Mesendoderm (in vitro differentiated cells): ENCODE measurements at regions not wholly inside any gene's neighbourhood (a gene's known extent, or its start where the extent isn't known, plus 50 kb on each side); places are given as distances from the start of the nearest gene placed in this dataset.

Source experiments
- DNase-seq: peaks from one replicate; pipeline ENCODE4 v3.0.0; 2013
- H2AK5ac ChIP-seq: 2 replicates; pipeline ENCODE4 v1.6.1; 2013; ENCODE audit warnings: low read length, inconsistent platforms
- H2BK120ac ChIP-seq: 2 replicates; pipeline ENCODE4 v1.6.1; 2013; ENCODE audit warnings: low read depth, mild to moderate bottlenecking, low read length, moderate library complexity, mixed read lengths
- H2BK15ac ChIP-seq: replicated peaks from 2 replicates; pipeline ENCODE4 v1.6.1; 2013; ENCODE audit warnings: low read depth, mild to moderate bottlenecking, moderate library complexity
- H2BK5ac ChIP-seq: 2 replicates; pipeline ENCODE4 v1.6.1; 2013; ENCODE audit warnings: low read length, inconsistent platforms
- H3K18ac ChIP-seq: 2 replicates; pipeline ENCODE4 v1.6.1; 2013; ENCODE audit warnings: mild to moderate bottlenecking, low read length, mixed read lengths
- H3K23ac ChIP-seq: one replicate; pipeline ENCODE4 v1.6.1; 2013; ENCODE audit warnings: low read length
- H3K27ac ChIP-seq: 2 replicates; pipeline ENCODE4 v1.5.1; 2013; ENCODE audit warnings: low read depth, mild to moderate bottlenecking, inconsistent platforms, low read length, moderate library complexity
- H3K27me3 ChIP-seq: 2 replicates; pipeline ENCODE4 v1.6.1; 2013; ENCODE audit warnings: low read length, control low read depth, mild to moderate bottlenecking, inconsistent platforms; ENCODE audit not compliant: insufficient read depth, poor library complexity
- H3K36me3 ChIP-seq: 2 replicates; pipeline ENCODE4 v1.6.1; 2013; ENCODE audit warnings: low read length, inconsistent platforms; ENCODE audit not compliant: control insufficient read depth, insufficient read depth
- H3K4ac ChIP-seq: one replicate; pipeline ENCODE4 v1.6.1; 2013; ENCODE audit warnings: low read depth, mild to moderate bottlenecking, low read length, moderate library complexity
- H3K4me1 ChIP-seq: 2 replicates; pipeline ENCODE4 v1.6.1; 2013; ENCODE audit warnings: low read depth, low read length, inconsistent platforms; ENCODE audit not compliant: control insufficient read depth
- H3K4me2 ChIP-seq: 2 replicates; pipeline ENCODE4 v1.6.1; 2013; ENCODE audit warnings: low read length
- H3K4me3 ChIP-seq: 2 replicates; pipeline ENCODE4 v1.5.1; 2013; ENCODE audit warnings: mild to moderate bottlenecking, low read length
- H3K56ac ChIP-seq: one replicate; pipeline ENCODE4 v1.6.1; 2013; ENCODE audit warnings: low read length
- H3K79me1 ChIP-seq: 2 replicates; pipeline ENCODE4 v1.6.1; 2013; ENCODE audit warnings: low read length, inconsistent platforms
- H3K79me2 ChIP-seq: 2 replicates; pipeline ENCODE4 v1.6.1; 2013; ENCODE audit warnings: mild to moderate bottlenecking, low read length; ENCODE audit not compliant: control insufficient read depth, insufficient read depth
- H3K9ac ChIP-seq: 2 replicates; pipeline ENCODE4 v1.6.1; 2013; ENCODE audit warnings: low read length, inconsistent platforms
- H4K5ac ChIP-seq: one replicate; pipeline ENCODE4 v1.6.1; 2013; ENCODE audit warnings: low read length
- H4K8ac ChIP-seq: one replicate; pipeline ENCODE4 v1.6.1; 2013; ENCODE audit warnings: low read depth, mild to moderate bottlenecking, control low read depth, low read length, moderate library complexity
- WGBS: extraction: QIAGEN DNeasy Blood & Tissue Kit; methylation state at CpG from one replicate; pipeline ENCODE4 v1.1.7; 2013; ENCODE audit warnings: low lambda C conversion rate, missing lambda C conversion rate; ENCODE audit not compliant: insufficient coverage; ENCODE audit errors: extremely low coverage; 5-methylcytosine and 5-hydroxymethylcytosine counted together

DNA sequence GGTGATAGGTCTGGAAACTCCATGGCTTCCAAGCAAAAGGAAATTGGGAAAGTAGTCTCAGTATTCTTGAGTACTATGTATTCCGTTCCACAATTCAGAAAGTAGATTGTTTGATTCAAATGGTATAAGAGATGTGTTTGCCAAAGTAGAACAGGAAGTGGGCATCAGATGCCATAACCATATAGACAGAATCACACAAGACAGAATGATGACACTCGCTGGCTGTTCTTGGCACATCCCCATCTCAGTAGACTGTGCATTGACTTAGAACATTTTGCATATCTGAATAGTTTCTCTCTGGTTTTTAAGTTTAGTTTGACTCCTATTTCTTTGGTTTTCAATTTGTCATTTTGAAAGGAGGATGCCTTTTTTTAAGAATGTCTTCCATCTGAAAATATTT lies 221.1 kb upstream of the RGS6 start:
- no peak overlapping the region for H3K27ac ChIP-seq
- no peak overlapping the region for H3K18ac ChIP-seq
- H3K4me2 ChIP-seq = no peak overlapping the region
- no peak overlapping the region for H2AK5ac ChIP-seq
- DNase-seq = no peak
- no peak overlapping the region for H2BK120ac ChIP-seq
- H4K5ac ChIP-seq = no peak overlapping the region
- no peak overlapping the region for H2BK15ac ChIP-seq
- H3K79me2 ChIP-seq = no peaks in the 10 kb centered on the region
- no peak overlapping the region for H3K9ac ChIP-seq
- no peak overlapping the region for H2BK5ac ChIP-seq
- H3K23ac ChIP-seq = no peak overlapping the region
- H3K36me3 ChIP-seq = no peaks in the 10 kb centered on the region
- no peaks in the 10 kb centered on the region for H3K4me1 ChIP-seq
- no peaks in the 10 kb centered on the region for H3K79me1 ChIP-seq
- H3K4me3 ChIP-seq = no peak overlapping the region
- H3K4ac ChIP-seq = no peak overlapping the region
- no peak overlapping the region for H3K56ac ChIP-seq
- no peak overlapping the region for H4K8ac ChIP-seq
- no peaks in the 10 kb centered on the region for H3K27me3 ChIP-seq
- WGBS = no CpG with 5 or more reads among the region's 2 CpGs

DNA sequence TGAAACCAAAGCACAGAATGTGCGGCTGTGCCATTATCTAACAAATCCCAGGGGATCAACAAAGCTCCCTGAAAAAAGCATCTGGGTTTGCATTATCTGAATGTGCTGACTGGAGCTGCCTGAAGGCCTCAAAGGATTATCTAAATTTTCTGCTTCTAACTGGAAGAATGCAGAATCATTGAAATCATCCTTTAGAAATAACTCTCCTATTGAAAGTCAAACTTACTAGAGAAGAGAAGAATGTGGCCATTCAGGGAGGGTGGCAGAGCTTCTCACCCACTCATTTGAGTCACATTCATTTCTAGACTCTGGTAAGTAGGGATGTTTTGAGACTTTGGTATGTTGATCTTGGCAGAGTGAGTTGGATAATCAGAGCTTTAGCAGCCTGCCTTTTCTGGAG lies 220.6 kb upstream of the RGS6 start:
- no peak overlapping the region for H2BK120ac ChIP-seq
- DNase-seq = no peak
- no peaks in the 10 kb centered on the region for H3K36me3 ChIP-seq
- H4K5ac ChIP-seq = no peak overlapping the region
- H3K18ac ChIP-seq = no peak overlapping the region
- no peak overlapping the region for H3K56ac ChIP-seq
- H3K23ac ChIP-seq = no peak overlapping the region
- WGBS = no CpG with 5 or more reads among the region's 1 CpG
- no peaks in the 10 kb centered on the region for H3K4me1 ChIP-seq
- H3K9ac ChIP-seq = no peak overlapping the region
- H3K4ac ChIP-seq = no peak overlapping the region
- no peaks in the 10 kb centered on the region for H3K79me2 ChIP-seq
- no peaks in the 10 kb centered on the region for H3K27me3 ChIP-seq
- H4K8ac ChIP-seq = no peak overlapping the region
- no peaks in the 10 kb centered on the region for H3K79me1 ChIP-seq
- H3K4me2 ChIP-seq = no peak overlapping the region
- no peak overlapping the region for H2BK5ac ChIP-seq
- H2AK5ac ChIP-seq = no peak overlapping the region
- no peak overlapping the region for H3K4me3 ChIP-seq
- no peak overlapping the region for H3K27ac ChIP-seq
- no peak overlapping the region for H2BK15ac ChIP-seq

DNA sequence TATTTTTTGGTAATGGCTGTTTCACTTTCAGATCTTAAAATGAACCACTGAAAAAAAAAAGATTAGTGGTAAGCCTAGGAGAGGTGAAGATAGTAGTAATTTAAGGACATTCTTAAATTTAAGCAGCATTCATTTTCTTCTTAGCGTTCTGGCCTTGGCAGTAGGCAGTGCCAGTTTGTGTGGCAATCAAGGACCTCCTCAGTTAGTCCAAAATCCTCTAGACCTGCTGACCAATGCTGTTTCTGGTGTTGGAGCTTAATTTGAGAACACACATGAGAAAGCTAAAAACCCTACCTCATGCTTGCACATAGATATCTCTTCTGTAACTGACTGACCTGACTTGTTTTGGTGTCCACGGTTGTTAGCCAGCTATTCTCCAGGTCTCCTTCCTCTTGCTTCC lies 219.8 kb upstream of the RGS6 start:
- H4K8ac ChIP-seq = no peak overlapping the region

DNA sequence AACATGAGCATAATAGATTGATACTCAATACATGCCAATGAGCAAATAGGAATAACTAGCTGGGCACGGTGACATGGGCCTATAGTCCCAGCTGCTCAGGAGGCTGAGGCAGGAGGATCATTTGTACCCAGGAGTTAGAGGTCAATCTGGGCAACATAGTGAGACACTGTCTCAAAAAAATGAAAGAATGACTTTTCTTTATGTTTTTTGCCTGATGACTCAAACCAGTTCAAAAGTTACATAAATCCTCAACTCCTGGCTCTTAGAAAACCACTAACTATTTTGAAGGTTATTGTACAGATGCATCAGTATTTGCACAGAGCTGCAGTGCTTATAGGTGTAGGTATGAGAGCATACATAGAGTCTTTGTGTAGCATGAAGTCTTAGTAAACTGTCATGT lies 219.2 kb upstream of the RGS6 start:
- H3K79me1 ChIP-seq = no peaks in the 10 kb centered on the region
- H3K56ac ChIP-seq = no peak overlapping the region
- no peaks in the 10 kb centered on the region for H3K36me3 ChIP-seq
- DNase-seq = no peak
- no peak overlapping the region for H2BK120ac ChIP-seq
- H3K4me3 ChIP-seq = no peak overlapping the region
- H3K23ac ChIP-seq = no peak overlapping the region
- no peak overlapping the region for H3K27ac ChIP-seq
- no peaks in the 10 kb centered on the region for H3K4me1 ChIP-seq
- no peak overlapping the region for H3K18ac ChIP-seq
- no CpG with 5 or more reads among the region's 1 CpG for WGBS
- no peak overlapping the region for H2BK15ac ChIP-seq
- H3K9ac ChIP-seq = no peak overlapping the region
- no peak overlapping the region for H3K4me2 ChIP-seq
- H3K79me2 ChIP-seq = no peaks in the 10 kb centered on the region
- no peak overlapping the region for H3K4ac ChIP-seq
- no peak overlapping the region for H2AK5ac ChIP-seq
- no peaks in the 10 kb centered on the region for H3K27me3 ChIP-seq
- H4K5ac ChIP-seq = no peak overlapping the region
- H4K8ac ChIP-seq = no peak overlapping the region
- no peak overlapping the region for H2BK5ac ChIP-seq

More for the DNA sequence above, 219.8 kb upstream of the RGS6 start:
- Histone ChIP-seq H2BK120ac (no peak overlapping the region), H3K36me3 (no peaks in the 10 kb centered on the region), H3K4me1 (no peaks in the 10 kb centered on the region), H3K18ac (no peak overlapping the region), H3K23ac (no peak overlapping the region), H3K4ac (no peak overlapping the region), H3K27ac (no peak overlapping the region), H3K79me1 (no peaks in the 10 kb centered on the region), H3K4me3 (no peak overlapping the region), H3K79me2 (no peaks in the 10 kb centered on the region), H3K4me2 (no peak overlapping the region), H3K9ac (no peak overlapping the region), H3K27me3 (no peaks in the 10 kb centered on the region), H4K5ac (no peak overlapping the region), H3K56ac (no peak overlapping the region), H2BK15ac (no peak overlapping the region), H2BK5ac (no peak overlapping the region), H2AK5ac (no peak overlapping the region)
- no peak for DNase-seq
- no CpG with 5 or more reads among the region's 2 CpGs for WGBS

GRCh38 chr14:71713451-71713850 lies 218.8 kb upstream of the RGS6 start:
- Histone ChIP-seq H3K18ac (no peak overlapping the region), H3K36me3 (no peaks in the 10 kb centered on the region), H3K4me1 (no peaks in the 10 kb centered on the region), H3K27me3 (no peaks in the 10 kb centered on the region), H3K4me2 (no peak overlapping the region), H3K79me1 (no peaks in the 10 kb centered on the region), H2BK15ac (no peak overlapping the region), H2BK5ac (no peak overlapping the region), H3K23ac (no peak overlapping the region), H3K9ac (no peak overlapping the region), H3K27ac (no peak overlapping the region), H2AK5ac (no peak overlapping the region), H2BK120ac (no peak overlapping the region), H3K56ac (no peak overlapping the region), H4K8ac (no peak overlapping the region), H4K5ac (no peak overlapping the region), H3K4me3 (no peak overlapping the region), H3K4ac (no peak overlapping the region), H3K79me2 (no peaks in the 10 kb centered on the region)
- WGBS = no CpG with 5 or more reads among the region's 1 CpG
- no peak for DNase-seq

DNA sequence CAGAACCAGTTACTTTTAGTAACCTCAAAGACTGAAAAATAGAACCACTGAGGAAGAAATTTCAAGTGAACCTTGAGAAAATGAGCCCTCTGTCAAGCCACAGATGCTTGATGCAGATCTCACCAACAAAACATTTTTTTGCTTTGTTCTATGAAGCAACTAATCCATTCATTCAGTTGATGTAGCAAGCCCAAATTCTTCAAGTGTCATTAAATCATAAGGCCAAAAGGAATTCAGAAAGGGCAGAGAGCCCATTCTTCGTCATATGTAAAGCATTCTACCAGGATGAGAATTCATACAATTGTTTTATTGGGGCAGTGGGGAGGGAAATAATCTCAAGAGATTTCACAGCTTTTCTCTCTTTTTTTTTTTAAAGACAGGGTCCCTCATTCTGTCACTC lies 218.0 kb upstream of the RGS6 start:
- Histone ChIP-seq H3K4ac (no peak overlapping the region), H2BK15ac (no peak overlapping the region), H3K56ac (no peak overlapping the region), H3K27ac (no peak overlapping the region), H2BK120ac (no peak overlapping the region), H3K36me3 (no peaks in the 10 kb centered on the region), H2BK5ac (no peak overlapping the region), H3K4me3 (no peak overlapping the region), H3K27me3 (no peaks in the 10 kb centered on the region), H3K23ac (no peak overlapping the region), H2AK5ac (no peak overlapping the region), H3K79me1 (no peaks in the 10 kb centered on the region), H3K9ac (no peak overlapping the region), H3K4me2 (no peak overlapping the region), H3K4me1 (no peaks in the 10 kb centered on the region), H4K5ac (no peak overlapping the region), H3K18ac (no peak overlapping the region), H3K79me2 (no peaks in the 10 kb centered on the region), H4K8ac (no peak overlapping the region)
- no CpG with 5 or more reads among the region's 1 CpG for WGBS
- DNase-seq = no peak
